HG02870 (cell line): ENCODE measurements at regions not wholly inside any gene's neighbourhood (a gene's known extent, or its start where the extent isn't known, plus 50 kb on each side); places are given as distances from the start of the nearest gene placed in this dataset.
"Not testable (repeated sequence)": the region's sequence is repeated elsewhere in the genome, so short reads cannot be mapped to it uniquely, and the experiment has no call there.

Source experiments
- ATAC-seq: cut with Tn5 transposase; IDR thresholded peaks from one replicate; pipeline ENCODE4 v1.9.1; 2021; ENCODE audit warnings: mild to moderate bottlenecking, moderate library complexity; ENCODE audit not compliant: unreplicated experiment

DNA sequence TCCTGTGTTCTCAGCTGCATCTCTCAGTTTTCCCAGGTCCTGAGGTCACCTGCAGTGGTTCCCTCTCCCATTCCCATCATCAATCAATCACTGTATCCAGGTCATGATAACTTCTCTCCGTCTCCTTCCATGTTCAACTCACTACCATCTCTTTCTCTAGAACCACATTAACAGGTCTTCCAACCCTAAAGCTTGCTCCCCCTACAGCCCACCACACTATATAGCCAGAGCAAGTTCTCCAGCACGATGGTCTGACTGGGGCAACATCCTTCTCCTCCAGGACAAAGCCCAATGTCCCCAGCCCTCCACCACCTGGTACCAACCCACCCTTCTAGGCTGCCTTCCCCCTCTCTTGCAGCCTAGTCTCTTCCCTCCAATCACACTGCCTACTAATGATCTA, 241.6 kb downstream of the CDK5RAP2 start:
- no peak for ATAC-seq

- no peak for ATAC-seq
Measured at GRCh38 chr9:120337131-120337530, 242.8 kb downstream of the CDK5RAP2 start.

DNA sequence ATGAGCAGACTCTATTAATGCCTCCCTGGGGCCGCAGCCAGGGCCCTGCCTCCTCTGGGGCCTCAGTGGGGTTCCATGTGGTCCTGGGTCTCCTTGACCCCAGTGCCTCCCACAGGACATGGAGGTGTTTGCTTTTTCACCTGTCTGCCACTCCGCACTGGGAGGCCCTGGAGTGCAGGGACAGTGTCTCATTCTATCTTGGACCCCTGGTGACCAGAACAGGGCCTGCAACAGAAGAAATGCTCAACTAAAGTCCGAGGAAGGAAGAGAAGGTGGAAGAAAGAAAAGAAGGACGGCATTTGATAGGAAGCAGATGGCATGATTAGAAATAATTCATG, 243.2 kb downstream of the CDK5RAP2 start:
- no peak for ATAC-seq

GRCh38 chr9:120336021-120336752, 243.8 kb downstream of the CDK5RAP2 start:
- no peak for ATAC-seq

DNA sequence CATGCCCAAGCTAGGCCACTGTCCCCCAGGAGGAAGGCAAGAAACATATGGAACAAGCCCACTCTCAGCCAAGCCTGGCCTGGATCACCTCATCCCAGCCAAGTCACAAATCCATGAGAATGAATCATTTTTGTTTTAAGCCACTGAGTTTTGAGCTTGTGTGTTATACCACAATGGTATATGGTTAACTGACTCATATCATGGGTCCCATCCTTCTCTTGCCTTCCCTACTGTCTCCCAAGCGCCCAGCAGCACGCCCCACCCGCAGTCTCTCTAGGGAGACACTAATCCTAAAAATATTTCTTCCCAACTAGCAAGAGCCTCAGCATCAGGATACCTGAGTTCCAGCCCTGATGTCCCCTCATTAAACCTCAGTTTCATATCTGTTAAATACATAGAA, 248.1 kb downstream of the CDK5RAP2 start:
- no peak for ATAC-seq

DNA sequence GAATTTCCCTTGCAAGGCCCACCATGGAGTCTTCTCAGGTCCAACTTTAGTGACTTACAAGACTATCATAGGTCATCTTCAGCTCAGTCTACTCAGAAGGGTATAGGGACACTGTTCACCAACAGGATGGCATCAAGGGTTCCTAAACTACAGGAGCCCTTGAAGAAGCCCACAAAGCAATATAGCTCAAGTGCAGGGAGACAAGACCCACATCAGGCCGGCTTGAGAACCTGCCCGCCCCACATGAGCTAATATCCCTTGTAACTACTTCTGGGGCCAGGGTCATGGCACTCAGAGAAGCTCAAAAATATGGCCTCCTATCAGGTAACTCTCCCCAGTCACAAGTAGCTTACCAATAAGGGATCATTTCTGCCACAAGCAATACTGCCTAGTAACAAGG, 249.9 kb downstream of the CDK5RAP2 start:
- no peak for ATAC-seq

- ATAC-seq = no peak
Measured at GRCh38 chr9:120327322-120327721, 252.6 kb downstream of the CDK5RAP2 start.

DNA sequence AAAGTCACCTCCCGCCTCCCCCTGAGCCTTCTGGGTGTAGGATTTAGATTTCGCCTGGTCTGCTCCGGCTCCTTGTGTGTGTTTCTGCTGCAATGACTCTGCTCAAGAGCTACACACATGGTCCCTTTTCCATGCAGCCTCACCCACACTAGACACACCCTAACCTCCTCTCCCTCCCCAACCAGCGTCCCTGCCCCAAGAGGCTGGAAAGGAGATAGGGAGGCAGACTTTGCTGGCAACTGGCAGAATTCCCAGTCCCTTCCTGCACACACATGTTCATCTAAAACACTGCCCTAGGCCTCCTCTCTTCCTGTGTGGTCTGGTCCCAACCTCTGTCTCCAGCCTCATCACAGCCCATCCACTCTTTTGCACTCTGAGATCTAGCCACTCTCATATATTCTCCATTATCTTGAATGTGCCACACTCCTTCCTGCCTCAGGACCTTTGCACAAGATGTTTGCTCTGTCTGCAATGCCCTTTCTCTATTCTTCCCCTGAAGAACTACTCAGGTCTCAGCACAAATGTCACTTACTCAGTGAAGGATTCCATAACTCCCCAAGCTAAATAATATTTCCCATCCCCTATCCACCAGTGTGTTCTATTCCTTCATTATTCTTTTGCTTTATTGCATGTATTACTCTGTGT, 253.8 kb downstream of the CDK5RAP2 start:
- ATAC-seq = no peak

DNA sequence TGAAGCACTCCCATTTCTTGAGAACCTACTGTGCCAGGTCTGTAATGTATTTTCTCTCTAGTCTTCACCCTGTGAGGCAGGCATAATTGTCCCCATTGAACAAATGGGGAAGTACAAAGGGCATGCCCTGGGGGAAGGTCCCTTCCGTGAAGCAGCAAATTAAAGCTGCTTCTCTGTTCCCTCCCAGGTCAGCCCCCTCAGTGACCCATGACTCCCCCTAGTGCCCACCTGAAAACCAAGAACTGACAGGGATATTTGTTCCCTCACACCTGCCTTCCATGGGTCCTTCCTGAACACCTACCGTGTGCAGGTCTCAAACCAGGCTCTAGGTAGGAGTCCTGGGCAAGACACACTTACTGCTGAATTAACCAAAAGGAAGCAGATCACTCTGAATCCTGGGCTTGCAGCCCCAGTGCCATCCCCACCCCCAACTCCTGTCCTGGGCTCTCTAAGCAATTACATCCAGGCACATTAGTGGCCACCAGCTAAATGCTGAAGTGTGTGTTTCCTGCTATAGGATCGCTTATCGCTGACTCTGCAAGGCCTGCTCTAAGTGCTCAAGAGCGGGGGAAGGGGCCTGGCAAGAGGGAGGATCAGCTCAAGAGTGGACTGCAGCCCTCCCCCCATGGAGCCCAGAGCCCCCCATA, 254.8 kb downstream of the CDK5RAP2 start:
- no peak for ATAC-seq

GRCh38 chr9:120324461-120324860, 255.5 kb downstream of the CDK5RAP2 start:
- ATAC-seq = no peak

DNA sequence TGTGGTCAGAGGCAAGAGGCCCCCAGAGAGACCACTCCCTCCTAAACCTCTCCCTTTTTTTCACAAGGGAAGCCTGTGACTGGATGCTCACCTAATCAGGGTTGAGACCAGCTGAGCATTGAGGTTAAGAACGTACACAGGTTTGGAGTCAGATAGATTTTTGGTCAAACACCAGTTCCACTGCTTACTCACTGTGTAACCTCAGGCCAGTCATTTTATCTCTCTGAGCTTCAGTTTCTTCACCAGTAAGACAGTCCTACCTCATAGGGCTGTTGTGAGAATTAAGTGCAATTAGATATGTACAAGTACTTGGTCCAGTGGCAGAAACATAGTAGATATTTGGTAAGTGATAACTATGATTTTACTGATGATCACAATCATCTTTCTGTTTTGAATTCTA, 256.8 kb downstream of the CDK5RAP2 start:
- ATAC-seq = no peak

GRCh38 chr9:120319452-120319851, 260.5 kb downstream of the CDK5RAP2 start:
- ATAC-seq = no peak

DNA sequence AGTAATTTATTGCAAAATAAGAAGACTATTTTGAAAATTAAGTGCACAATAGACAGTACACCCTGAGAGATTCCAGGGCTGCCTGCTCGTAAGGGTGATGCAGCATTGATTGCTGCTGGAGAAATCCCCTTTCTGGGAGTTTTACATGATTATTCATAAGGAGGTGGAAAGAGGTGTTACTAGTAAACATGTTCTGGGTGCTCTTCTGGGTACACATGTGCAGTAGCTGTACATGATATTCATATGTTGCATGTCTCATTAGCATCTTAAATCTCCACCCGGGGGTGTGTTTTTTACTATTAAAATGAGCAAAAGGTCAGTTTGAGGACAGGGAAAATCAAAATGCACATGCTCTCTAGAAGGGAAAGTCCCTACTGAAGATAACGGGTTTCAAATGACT, 264.8 kb downstream of the CDK5RAP2 start:
- no peak for ATAC-seq

DNA sequence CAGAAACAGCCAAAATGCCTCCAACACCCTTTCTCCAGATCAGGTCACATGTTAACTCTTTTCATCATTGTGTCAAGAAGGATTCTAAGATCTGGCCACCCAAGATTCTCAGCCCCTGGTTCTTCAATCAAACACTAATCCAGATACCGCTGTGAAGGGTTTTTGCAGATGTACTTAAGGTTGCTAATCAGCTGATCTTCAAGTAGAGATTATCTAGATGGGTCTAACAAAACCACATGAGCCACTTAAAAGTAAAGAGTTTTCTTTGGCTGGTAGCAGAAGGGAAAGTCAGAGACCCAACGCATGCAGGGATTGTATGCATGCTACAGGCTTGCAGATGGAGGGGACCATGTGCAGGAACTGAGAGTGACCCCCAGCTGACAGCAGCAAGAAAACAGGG, 267.9 kb downstream of the CDK5RAP2 start:
- ATAC-seq = no peak

DNA sequence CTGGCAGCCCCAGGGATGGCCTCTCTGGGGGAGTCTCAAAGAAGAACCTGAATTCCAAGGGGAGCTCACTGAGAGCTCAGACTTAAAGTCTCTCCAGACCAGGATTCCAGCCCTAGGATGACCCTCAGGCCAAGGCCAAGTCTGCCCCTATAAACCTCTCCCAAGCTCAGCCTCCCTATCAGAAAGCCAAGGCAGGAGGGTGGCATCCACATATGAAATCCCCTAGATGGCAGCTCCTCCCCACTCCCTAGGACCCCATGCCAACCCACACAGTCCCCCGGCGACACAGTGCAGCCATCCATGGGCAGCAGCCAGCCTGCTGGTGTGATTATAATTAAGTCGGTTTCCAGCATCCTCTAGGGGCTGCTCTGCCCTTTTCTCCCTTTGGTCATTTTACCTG, 269.9 kb downstream of the CDK5RAP2 start:
- ATAC-seq = no peak

GRCh38 chr9:120308495-120308894, 271.5 kb downstream of the CDK5RAP2 start:
- ATAC-seq = no peak

DNA sequence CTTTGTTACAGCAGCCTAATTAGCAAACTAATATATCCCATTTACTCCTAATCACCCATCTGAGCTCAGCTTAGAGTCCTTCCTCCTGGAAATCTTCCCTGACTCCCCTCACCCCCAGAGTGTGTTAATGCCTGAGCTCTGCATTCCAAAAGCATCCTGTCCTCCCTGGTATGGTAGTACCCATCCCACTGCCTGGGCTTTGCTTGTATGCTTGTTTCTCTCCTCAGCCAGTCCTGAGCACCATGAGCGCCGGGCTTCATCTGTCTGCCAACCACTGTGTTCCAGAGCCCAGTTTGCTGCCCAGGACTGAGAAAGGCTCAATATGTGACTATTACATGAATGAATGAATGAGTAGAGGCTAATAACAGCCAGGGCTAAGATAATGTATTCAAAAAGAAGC, 272.4 kb downstream of the CDK5RAP2 start:
- ATAC-seq = no peak

GRCh38 chr9:120306561-120306960, 273.4 kb downstream of the CDK5RAP2 start:
- ATAC-seq = no peak

- ATAC-seq = no peak
Measured at GRCh38 chr9:120306088-120306487, 273.9 kb downstream of the CDK5RAP2 start.

DNA sequence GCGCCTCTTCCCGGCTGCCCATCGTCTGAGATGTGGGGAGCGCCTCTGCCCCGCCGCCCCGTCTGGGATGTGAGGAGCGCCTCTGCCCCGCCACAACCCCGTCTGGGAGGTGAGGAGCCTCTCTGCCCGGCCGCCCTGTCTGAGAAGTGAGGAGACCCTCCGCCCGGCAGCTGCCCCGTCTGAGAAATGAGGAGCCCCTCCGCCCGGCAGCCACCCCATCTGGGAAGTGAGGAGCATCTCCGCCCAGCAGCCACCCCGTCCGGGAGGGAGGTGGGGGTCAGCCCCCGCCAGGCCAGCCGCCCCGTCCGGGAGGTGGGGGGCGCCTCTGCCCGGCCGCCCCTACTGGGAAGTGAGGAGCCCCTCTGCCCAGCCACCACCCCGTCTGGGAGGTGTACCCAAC, 275.1 kb downstream of the CDK5RAP2 start:
- not testable (repeated sequence) for ATAC-seq

GRCh38 chr9:120303519-120303918, 276.4 kb downstream of the CDK5RAP2 start:
- no peak for ATAC-seq

- ATAC-seq = no peak
Measured at GRCh38 chr9:120299785-120300184, 280.2 kb downstream of the CDK5RAP2 start.
